DND-41 (cell line): ENCODE measurements at regions not wholly inside any gene's neighbourhood (a gene's known extent, or its start where the extent isn't known, plus 50 kb on each side); places are given as distances from the start of the nearest gene placed in this dataset.

Source experiments
- CTCF ChIP-seq: IDR thresholded peaks from 2 replicates; pipeline ENCODE4 v1.5.1; 2012; ENCODE audit warnings: borderline replicate concordance, low read length, moderate library complexity, mild to moderate bottlenecking; ENCODE audit not compliant: poor library complexity, severe bottlenecking; ENCODE audit errors: extremely low read depth
- EZH2 ChIP-seq: IDR thresholded peaks from 3 replicates; pipeline ENCODE4 v1.6.1; 2012; ENCODE audit warnings: borderline replicate concordance, low read depth, mild to moderate bottlenecking, moderate library complexity, low read length, inconsistent platforms; ENCODE audit not compliant: severe bottlenecking

- TF ChIP-seq EZH2: no peak
- TF ChIP-seq CTCF: no peak
Measured at GRCh38 chr6:48255094-48255493, 144.1 kb upstream of the PTCHD4 start.
